A549 (cell line): ENCODE measurements at regions not wholly inside any gene's neighbourhood (a gene's known extent, or its start where the extent isn't known, plus 50 kb on each side); places are given as distances from the start of the nearest gene placed in this dataset.

Experiments used
- ATAC-seq, 2 experiments: fragments of 200-7000 bp in 1 of 2; fragments of >200 bp in 1 of 2; cut with Nextera tagmentation in 1 of 2; cut with Tn5 transposase in 1 of 2; 3 replicates each; pipeline versions ENCODE4 v1.8.0 to v1.9.1; 2018 to 2020; ENCODE audit warnings: mild to moderate bottlenecking in 1 of 2, moderate library complexity in 1 of 2
- CTCF ChIA-PET: fragments of 300-600 bp; sonication (Branson Sonifier 250); formaldehyde crosslinking; extraction: SDS; loops from one replicate; lab custom pipeline; 2021; ENCODE audit warnings: antibody characterized with exemption, inconsistent platforms; lab: Yijun Ruan, JAX
- POLR2A ChIA-PET: fragments of 350-600 bp; formaldehyde crosslinking; extraction: SDS; loops from one replicate; lab custom pipeline; 2021; ENCODE audit warnings: antibody characterized with exemption, inconsistent platforms; lab: Yijun Ruan, JAX
- DNase-seq, 2 experiments: peaks; one replicate each; pipeline versions ENCODE4 v3.0.0 to v3.0.0-alpha.2; 2011 to 2016; ENCODE audit warnings: low read depth in 1 of 2, low spot score in 1 of 2
- FAIRE-seq: peaks from 2 replicates; lab custom pipeline; 2011; peaks lifted over from hg19 to GRCh38; lab: Jason Lieb, UNC
- H3K27ac ChIP-seq, 2 experiments: fragments of >200 bp; sonication (Bioruptor Twin); formaldehyde crosslinking; 3 replicates each; pipeline ENCODE4 v1.5.1; 2016 to 2017
- H3K4me1 ChIP-seq: fragments of >200 bp; sonication (Bioruptor Twin); formaldehyde crosslinking; 3 replicates; pipeline ENCODE4 v1.6.1; 2016
- H3K4me2 ChIP-seq: fragments of >200 bp; sonication (Bioruptor Twin); formaldehyde crosslinking; 3 replicates; pipeline ENCODE4 v1.6.1; 2016
- H3K4me3 ChIP-seq: fragments of >200 bp; sonication (Bioruptor Twin); formaldehyde crosslinking; 3 replicates; pipeline ENCODE4 v1.5.1; 2016
- H3K9me3 ChIP-seq: fragments of >200 bp; sonication (Bioruptor Twin); formaldehyde crosslinking; 3 replicates; pipeline ENCODE4 v1.6.1; 2016
- ATOH8 ChIP-seq: fragments of 250-450 bp; sonication (Bioruptor Pico); IDR thresholded peaks from 2 replicates; pipeline ENCODE4 v1.5.0; 2020; ENCODE audit warnings: low read depth, mild to moderate bottlenecking, moderate library complexity
- BHLHE40 ChIP-seq: IDR thresholded peaks from 2 replicates; pipeline ENCODE4 v1.6.1; 2012; ENCODE audit warnings: low read depth, low read length, inconsistent platforms
- CBX2 ChIP-seq: fragments of 200-600 bp; sonication (generic); IDR thresholded peaks from 2 replicates; pipeline ENCODE4 v1.6.1; 2016; ENCODE audit warnings: low read depth, mild to moderate bottlenecking, borderline replicate concordance
- CEBPB ChIP-seq, 2 experiments: fragments of >200 bp in 1 of 2; sonication (Bioruptor Twin) in 1 of 2; formaldehyde crosslinking in 1 of 2; IDR thresholded peaks; 2 replicates each; pipeline ENCODE4 v1.6.1; 2012 to 2016
- CHD2 ChIP-seq: fragments of 150-350 bp; IDR thresholded peaks from 2 replicates; pipeline ENCODE4 v1.6.1; 2014; ENCODE audit warnings: low read length; ENCODE audit not compliant: partially characterized antibody
- CHD4 ChIP-seq: fragments of 200-600 bp; sonication (generic); IDR thresholded peaks from 2 replicates; pipeline ENCODE4 v1.6.1; 2016; ENCODE audit warnings: antibody characterized with exemption, mild to moderate bottlenecking, borderline replicate concordance
- CTCF ChIP-seq: fragments of >200 bp; sonication (Bioruptor Twin); formaldehyde crosslinking; IDR thresholded peaks from 3 replicates; pipeline ENCODE4 v1.5.1; 2016
- E2F6 ChIP-seq: IDR thresholded peaks from 2 replicates; pipeline ENCODE4 v1.6.1; 2012; ENCODE audit warnings: low read depth, borderline replicate concordance
- EHF ChIP-seq: fragments of 250-450 bp; sonication (Bioruptor Pico); IDR thresholded peaks from 2 replicates; pipeline ENCODE4 v1.5.0; 2020; ENCODE audit warnings: mild to moderate bottlenecking
- EP300 ChIP-seq, 2 experiments: fragments of >200 bp; sonication (Bioruptor Twin); formaldehyde crosslinking; IDR thresholded peaks; 2 replicates in 1 of 2; 3 replicates in 1 of 2; pipeline ENCODE4 v1.6.1; 2016 to 2017
- GATA3 ChIP-seq: IDR thresholded peaks from 2 replicates; pipeline ENCODE4 v1.6.1; 2012; ENCODE audit warnings: borderline replicate concordance
- HOXA7 ChIP-seq: fragments of 250-450 bp; sonication (Bioruptor Pico); IDR thresholded peaks from 2 replicates; pipeline ENCODE4 v1.5.0; 2020; ENCODE audit warnings: mild to moderate bottlenecking, moderate library complexity
- HOXB13 ChIP-seq: fragments of 250-450 bp; sonication (Bioruptor Pico); IDR thresholded peaks from 2 replicates; pipeline ENCODE4 v1.5.0; 2020; ENCODE audit warnings: low read depth, mild to moderate bottlenecking, moderate library complexity
- HOXB5 ChIP-seq: fragments of 250-450 bp; sonication (Bioruptor Pico); IDR thresholded peaks from 2 replicates; pipeline ENCODE4 v1.5.0; 2020; ENCODE audit warnings: mild to moderate bottlenecking, moderate library complexity
- JUNB ChIP-seq: fragments of >200 bp; sonication (Bioruptor Twin); formaldehyde crosslinking; IDR thresholded peaks from 2 replicates; pipeline ENCODE4 v1.6.1; 2016
- KDM5A ChIP-seq: fragments of 200-600 bp; sonication (generic); IDR thresholded peaks from 2 replicates; pipeline ENCODE4 v1.6.1; 2016; ENCODE audit warnings: antibody characterized with exemption, mild to moderate bottlenecking
- MAFK ChIP-seq: fragments of 450-650 bp; IDR thresholded peaks from 2 replicates; pipeline ENCODE4 v1.6.1; 2014; ENCODE audit not compliant: partially characterized antibody
- MAZ ChIP-seq: fragments of 150-350 bp; IDR thresholded peaks from 2 replicates; pipeline ENCODE4 v1.6.1; 2014; ENCODE audit warnings: antibody characterized with exemption, low read depth, low read length, borderline replicate concordance
- PBX3 ChIP-seq: IDR thresholded peaks from 2 replicates; pipeline ENCODE4 v1.6.1; 2012
- PHF8 ChIP-seq: fragments of 200-600 bp; sonication (generic); IDR thresholded peaks from 2 replicates; pipeline ENCODE4 v1.6.1; 2016; ENCODE audit warnings: low read depth, mild to moderate bottlenecking, antibody characterized with exemption, moderate library complexity, borderline replicate concordance
- POLR2A ChIP-seq: IDR thresholded peaks from 2 replicates; pipeline ENCODE4 v1.6.1; 2012; ENCODE audit warnings: mild to moderate bottlenecking, low read length
- RAD21 ChIP-seq, 2 experiments: fragments of >200 bp in 1 of 2; sonication (Bioruptor Twin) in 1 of 2; formaldehyde crosslinking in 1 of 2; IDR thresholded peaks in 1 of 2; conservative IDR thresholded peaks in 1 of 2; 2 replicates in 1 of 2; 3 replicates in 1 of 2; pipeline ENCODE4 v1.6.1; 2012 to 2018; ENCODE audit warnings: inconsistent platforms in 1 of 2
- RARB ChIP-seq: fragments of 250-450 bp; sonication (Bioruptor Pico); IDR thresholded peaks from 2 replicates; pipeline ENCODE4 v1.8.0; 2021; ENCODE audit warnings: mild to moderate bottlenecking, moderate library complexity
- SMC3 ChIP-seq: fragments of >200 bp; sonication (Bioruptor Twin); formaldehyde crosslinking; IDR thresholded peaks from 3 replicates; pipeline ENCODE4 v1.6.1; 2018; ENCODE audit warnings: inconsistent platforms
- USF2 ChIP-seq: fragments of 450-650 bp; IDR thresholded peaks from 2 replicates; pipeline ENCODE4 v1.6.1; 2014; ENCODE audit warnings: antibody characterized with exemption
- ZFP36 ChIP-seq: fragments of 450-650 bp; IDR thresholded peaks from 2 replicates; pipeline ENCODE4 v1.6.1; 2014; ENCODE audit warnings: borderline replicate concordance; ENCODE audit not compliant: partially characterized antibody
- WGBS: methylation state at CpG from one replicate; pipeline ENCODE4 v1.1.6; 2017; ENCODE audit errors: missing lambda C conversion rate; 5-methylcytosine and 5-hydroxymethylcytosine counted together

GRCh38 chrX:138858951-138859350 lies 147.4 kb upstream of the FGF13 start (continued):
- no peak for TF ChIP-seq RARB (CRISPR knock-in tag)
- no peak for TF ChIP-seq HOXA7 (CRISPR knock-in tag)
- no peak for TF ChIP-seq KDM5A
- no peak for TF ChIP-seq ZFP36

- FAIRE-seq (no peak), ATAC-seq (no peak), DNase-seq (no peak)
- 0% methylated on average over 4 of the region's 4 CpGs for WGBS
- no peak overlapping the region for H3K4me2 ChIP-seq
- H3K27ac ChIP-seq = no peak overlapping the region
- no peaks in the 10 kb centered on the region for H3K9me3 ChIP-seq
- no peaks in the 10 kb centered on the region for H3K4me1 ChIP-seq
- CTCF ChIA-PET = no interaction called here
- no peak for TF ChIP-seq CBX2
- TF ChIP-seq HOXB5 (CRISPR knock-in tag) = no peak
- TF ChIP-seq CEBPB (IDR thresholded peaks at IDR 0.05) = no peak
- TF ChIP-seq ATOH8 = no peak
- TF ChIP-seq EP300 (IDR thresholded peaks at IDR 0.05) = no peak
- TF ChIP-seq SMC3 = no peak
- no peak for TF ChIP-seq JUNB
- no peak for TF ChIP-seq RARB (CRISPR knock-in tag)
- TF ChIP-seq BHLHE40 = no peak
- no peak for TF ChIP-seq POLR2A
- no peak for TF ChIP-seq PBX3
- TF ChIP-seq CHD2 = no peak
- H3K4me3 ChIP-seq = no peak overlapping the region
- POLR2A ChIA-PET = no interaction called here
These were observed 146.9 kb upstream of the FGF13 start for GRCh38 chrX:138858438-138858837.

GRCh38 chrX:138856881-138857604 lies 145.5 kb upstream of the FGF13 start:
- Histone ChIP-seq H3K4me3 (no peak overlapping the region), H3K4me1 (no peaks in the 10 kb centered on the region), H3K9me3 (no peaks in the 10 kb centered on the region), H3K27ac (no peak overlapping the region), H3K4me2 (no peak overlapping the region)
- ATAC-seq = no peak
- no peak for FAIRE-seq
- ChIA-PET CTCF (no interaction called here), POLR2A (no interaction called here)
- DNase-seq = no peak
- no peak for TF ChIP-seq GATA3
- no peak for TF ChIP-seq E2F6
- TF ChIP-seq PHF8 = no peak
- 50% methylated on average over 12 of the region's 12 CpGs for WGBS

- ChIA-PET POLR2A (no interaction called here), CTCF (no interaction called here)
- FAIRE-seq (no peak), DNase-seq (no peak), ATAC-seq (no peak)
- H3K4me2 ChIP-seq = no peak overlapping the region
- H3K9me3 ChIP-seq = no peaks in the 10 kb centered on the region
- no peak overlapping the region for H3K4me3 ChIP-seq
- 53% methylated on average over 2 of the region's 2 CpGs for WGBS
- no peak for TF ChIP-seq EHF
- no peak for TF ChIP-seq PBX3
- TF ChIP-seq CHD4 = no peak
- TF ChIP-seq USF2 = no peak
- no peak for TF ChIP-seq CTCF
- no peak for TF ChIP-seq CBX2
- no peak for TF ChIP-seq RAD21 (conservative IDR thresholded peaks at IDR 0.05 in 1 of 2, IDR thresholded peaks at IDR 0.05 in 1 of 2)
- TF ChIP-seq HOXB13 = no peak
- no peak for TF ChIP-seq MAZ
- no peak for TF ChIP-seq MAFK
- H3K27ac ChIP-seq = no peak overlapping the region
- no peaks in the 10 kb centered on the region for H3K4me1 ChIP-seq
These were observed 142.4 kb upstream of the FGF13 start for GRCh38 chrX:138853936-138854335.
